ENCODE measurements at regions not wholly inside any gene's neighbourhood (a gene's known extent, or its start where the extent isn't known, plus 50 kb on each side); places are given as distances from the start of the nearest gene placed in this dataset.

DNA sequence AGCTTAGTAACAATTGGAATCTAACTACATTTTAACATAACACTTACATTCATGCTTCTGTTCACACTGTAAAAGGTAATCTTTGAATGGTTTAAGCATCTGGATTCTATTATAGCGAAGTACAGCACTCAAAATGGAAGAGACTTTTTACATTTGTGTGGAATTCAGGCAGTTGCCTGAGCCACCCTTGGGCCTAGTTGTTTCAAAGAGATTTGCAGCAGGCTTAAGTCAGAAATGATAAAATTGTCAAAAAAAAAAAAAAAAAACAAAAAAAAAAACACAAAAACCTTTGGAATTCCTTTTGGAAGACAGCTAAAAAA is 199.9 kb downstream of the LYPLAL1 start:
- DNase-seq (ENCODE audit: low read depth in 1 of 2, low spot score in 2 of 2), result no peak
- H3K56ac ChIP-seq (replicated peaks; ENCODE audit: insufficient read length, low read depth, low read length), result no peak overlapping the region
- H3K18ac ChIP-seq (ENCODE audit: extremely low read depth, low read length), result no peak overlapping the region
- H4K91ac ChIP-seq (replicated peaks; ENCODE audit: insufficient read length, low read length), result no peak overlapping the region
- no peak overlapping the region for H2BK20ac ChIP-seq (ENCODE audit: low read length)
- no peaks in the 10 kb centered on the region for H3K79me2 ChIP-seq (ENCODE audit: control insufficient read depth in 1 of 2, insufficient read depth in 2 of 2, low read length in 2 of 2)
- H3K23me2 ChIP-seq (ENCODE audit: low read depth, low read length), result no peaks in the 10 kb centered on the region
- no peak overlapping the region for H3K9ac ChIP-seq (replicated peaks in 1 of 4; ENCODE audit: extremely low read depth in 1 of 4, low read depth in 3 of 4, low read length in 3 of 4)
- no peak overlapping the region for H4K8ac ChIP-seq (ENCODE audit: extremely low read depth, insufficient read depth, low read length)
- ChIA-PET POLR2A (ENCODE audit: partially characterized antibody) (no interaction called here), CTCF (ENCODE audit: partially characterized antibody) (interaction anchor here (0.6 to 1.9 kb wide), 5 partner anchors 11 to 1045 kb away, joined by 3 to 16 read pairs (median 3); no protein-coding TSS in a partner anchor)
- 88% methylated on average over 1 of the region's 1 CpG; no CpG with 5 or more reads in 1 of the 2 experiments for WGBS, 2 experiments (ENCODE audit: extremely low coverage in 1 of 2, insufficient coverage in 1 of 2, insufficient read length in 1 of 2, insufficient replicate concordance in 2 of 2, low coverage in 1 of 2, low lambda C conversion rate in 2 of 2, missing lambda C conversion rate in 1 of 2)
- no peak overlapping the region for H2BK5ac ChIP-seq (ENCODE audit: low read depth, low read length)
- no peak overlapping the region for H3K4me3 ChIP-seq (ENCODE audit: extremely low read depth in 1 of 4, insufficient read depth in 2 of 4, low read depth in 3 of 4, low read length in 4 of 4)
- no peak overlapping the region for H3K14ac ChIP-seq (ENCODE audit: insufficient read length)
- H2BK120ac ChIP-seq (replicated peaks; ENCODE audit: low read depth, low read length), result no peak overlapping the region
- H4K20me1 ChIP-seq (replicated peaks in 1 of 2; ENCODE audit: control insufficient read depth in 1 of 2, insufficient read depth in 2 of 2, low read length in 2 of 2), result no peaks in the 10 kb centered on the region
- peaks cover 0 to 4% (median 0%) of the 10 kb centered on the region in 4 experiments; a peak in 1 of 7 replicates for H3K4me1 ChIP-seq (replicated peaks in 1 of 4; ENCODE audit: control insufficient read depth in 3 of 4, insufficient read depth in 4 of 4, low read length in 3 of 4)
- no peak overlapping the region for H3K4me2 ChIP-seq (ENCODE audit: insufficient read depth in 1 of 2, low read depth in 2 of 2, low read length in 2 of 2)
- TF ChIP-seq HDAC6 (IDR thresholded peaks at IDR 0.05; ENCODE audit: low read depth, low read length) (no peak), POLR2A (IDR thresholded peaks at IDR 0.05; ENCODE audit: control extremely low read depth in 1 of 2, low read depth in 2 of 2, low read length in 2 of 2) (no peak), SP1 (IDR thresholded peaks at IDR 0.05; ENCODE audit: low read depth, low read length) (no peak), SP4 (IDR thresholded peaks at IDR 0.05; ENCODE audit: low read length) (no peak), SIX5 (IDR thresholded peaks at IDR 0.05; ENCODE audit: low read depth, low read length) (no peak), BRCA1 (IDR thresholded peaks at IDR 0.05; ENCODE audit: low read depth, low read length) (no peak), GTF2F1 (IDR thresholded peaks at IDR 0.05; ENCODE audit: borderline replicate concordance, low read depth, low read length) (no peak)
- TF ChIP-seq, protein P1, sequence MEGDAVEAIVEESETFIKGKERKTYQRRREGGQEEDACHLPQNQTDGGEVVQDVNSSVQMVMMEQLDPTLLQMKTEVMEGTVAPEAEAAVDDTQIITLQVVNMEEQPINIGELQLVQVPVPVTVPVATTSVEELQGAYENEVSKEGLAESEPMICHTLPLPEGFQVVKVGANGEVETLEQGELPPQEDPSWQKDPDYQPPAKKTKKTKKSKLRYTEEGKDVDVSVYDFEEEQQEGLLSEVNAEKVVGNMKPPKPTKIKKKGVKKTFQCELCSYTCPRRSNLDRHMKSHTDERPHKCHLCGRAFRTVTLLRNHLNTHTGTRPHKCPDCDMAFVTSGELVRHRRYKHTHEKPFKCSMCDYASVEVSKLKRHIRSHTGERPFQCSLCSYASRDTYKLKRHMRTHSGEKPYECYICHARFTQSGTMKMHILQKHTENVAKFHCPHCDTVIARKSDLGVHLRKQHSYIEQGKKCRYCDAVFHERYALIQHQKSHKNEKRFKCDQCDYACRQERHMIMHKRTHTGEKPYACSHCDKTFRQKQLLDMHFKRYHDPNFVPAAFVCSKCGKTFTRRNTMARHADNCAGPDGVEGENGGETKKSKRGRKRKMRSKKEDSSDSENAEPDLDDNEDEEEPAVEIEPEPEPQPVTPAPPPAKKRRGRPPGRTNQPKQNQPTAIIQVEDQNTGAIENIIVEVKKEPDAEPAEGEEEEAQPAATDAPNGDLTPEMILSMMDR (IDR thresholded peaks at IDR 0.05; ENCODE audit: control extremely low read depth in 1 of 3, insufficient read depth in 1 of 3, low read depth in 1 of 3, low read length in 3 of 3), result no peak
- H3K4ac ChIP-seq (replicated peaks; ENCODE audit: insufficient read length, low read depth, low read length), result no peak overlapping the region
- H4K5ac ChIP-seq (ENCODE audit: insufficient read length, low read depth, low read length), result no peak overlapping the region
- H3K27ac ChIP-seq (ENCODE audit: low read depth, low read length), result no peak overlapping the region
- H3K23ac ChIP-seq (ENCODE audit: insufficient read length), result no peak overlapping the region
- no peaks in the 10 kb centered on the region for H3K9me3 ChIP-seq (ENCODE audit: insufficient read depth in 2 of 2, low read depth in 1 of 2, low read length in 1 of 2)
- 0 out of 2 replicates have a peak overlapping the region, but pooled peaks have one; percentile 15 for H2AFZ ChIP-seq (ENCODE audit: low read length)
- H2AK5ac ChIP-seq (ENCODE audit: low read depth, low read length), result no peak overlapping the region
- no peak overlapping the region for H2BK12ac ChIP-seq (ENCODE audit: low read depth, low read length)
- no peaks in the 10 kb centered on the region for H3K79me1 ChIP-seq (ENCODE audit: low read depth, low read length)
- no peak overlapping the region for H2BK15ac ChIP-seq (ENCODE audit: low read length)
- FAIRE-seq, result no peak
- no peaks in the 10 kb centered on the region for H3K27me3 ChIP-seq (replicated peaks in 1 of 4; ENCODE audit: control insufficient read depth in 3 of 4, extremely low read depth in 1 of 4, insufficient read depth in 3 of 4, low read length in 3 of 4)
- no peaks in the 10 kb centered on the region for H3K36me3 ChIP-seq (ENCODE audit: control insufficient read depth in 2 of 4, insufficient read depth in 4 of 4, low read length in 3 of 4)
